GM12874 (cell line): ENCODE measurements at regions not wholly inside any gene's neighbourhood (a gene's known extent, or its start where the extent isn't known, plus 50 kb on each side); places are given as distances from the start of the nearest gene placed in this dataset.

Experiments
- CTCF ChIP-seq: IDR thresholded peaks from 2 replicates; pipeline ENCODE4 v1.5.1; 2011; ENCODE audit warnings: low read depth, mild to moderate bottlenecking, control low read depth, low read length, moderate library complexity; ENCODE audit not compliant: insufficient read depth

- TF ChIP-seq CTCF, result no peak
Observed at GRCh38 chr15:60250316-60250715, 147.5 kb downstream of the ANXA2 start.

GRCh38 chr15:60251300-60252070, 146.3 kb downstream of the ANXA2 start:
- no peak for TF ChIP-seq CTCF

- TF ChIP-seq CTCF, result no peak
Observed at GRCh38 chr15:60254416-60254815, 143.4 kb downstream of the ANXA2 start.

GRCh38 chr15:60255390-60255789, 142.4 kb downstream of the ANXA2 start:
- TF ChIP-seq CTCF, result no peak

- TF ChIP-seq CTCF, result no peak
Observed at GRCh38 chr15:60257591-60258159, 140.1 kb downstream of the ANXA2 start.

GRCh38 chr15:60259469-60259868, 138.3 kb downstream of the ANXA2 start:
- no peak for TF ChIP-seq CTCF

- no peak for TF ChIP-seq CTCF
Observed at GRCh38 chr15:60264088-60264487, 133.7 kb downstream of the ANXA2 start.
